Activated CD4-positive, alpha-beta memory T cell treated with anti-CD3 and anti-CD28 coated beads for 36 hours (primary cell): ENCODE measurements at regions not wholly inside any gene's neighbourhood (a gene's known extent, or its start where the extent isn't known, plus 50 kb on each side); places are given as distances from the start of the nearest gene placed in this dataset.

Experiments used
- CTCF ChIA-PET: fragments of 350-600 bp; sonication (Branson Sonifier 250); formaldehyde crosslinking; loops from one replicate; lab custom pipeline; 2021; ENCODE audit warnings: antibody characterized with exemption, inconsistent platforms; lab: Charles Lee
- POLR2A ChIA-PET: fragments of 350-600 bp; sonication (Branson Sonifier 250); formaldehyde crosslinking; loops from one replicate; lab custom pipeline; 2021; ENCODE audit warnings: antibody characterized with exemption; lab: Charles Lee
- DNase-seq: peaks from one replicate; pipeline ENCODE4 v3.0.0-alpha.2; 2020
- H3K27ac Mint-ChIP-seq: one replicate; pipeline ENCODE4 v1.8.0; 2021; ENCODE audit warnings: mixed read lengths
- H3K27me3 Mint-ChIP-seq: one replicate; pipeline ENCODE4 v1.8.0; 2021; ENCODE audit warnings: mixed read lengths
- H3K36me3 Mint-ChIP-seq: one replicate; pipeline ENCODE4 v1.8.0; 2021; ENCODE audit warnings: mixed read lengths
- H3K4me1 Mint-ChIP-seq: one replicate; pipeline ENCODE4 v1.8.0; 2021; ENCODE audit warnings: low read depth, mixed read lengths
- H3K4me3 Mint-ChIP-seq: one replicate; pipeline ENCODE4 v1.8.0; 2021; ENCODE audit warnings: mild to moderate bottlenecking, mixed read lengths
- H3K9me3 Mint-ChIP-seq: one replicate; pipeline ENCODE4 v1.8.0; 2021; ENCODE audit warnings: mixed read lengths
- intact Hi-C: fragments of 100-400 bp; cut with micrococcal nuclease; formaldehyde crosslinking; loops from one replicate; pipeline ENCODE4 v1.15.1; 2023

GRCh38 chr14:82419933-82420332 lies 886.3 kb upstream of the SEL1L start:
- intact Hi-C loops: no loop called here
- POLR2A ChIA-PET: no interaction called here
- Mint-ChIP-seq H3K4me3 (no peak overlapping the region), H3K36me3 (no peaks in the 10 kb centered on the region), H3K4me1 (no peaks in the 10 kb centered on the region), H3K27me3 (no peaks in the 10 kb centered on the region), H3K27ac (no peak overlapping the region), H3K9me3 (peaks cover 50% of the 10 kb centered on the region)
- CTCF ChIA-PET: no interaction called here
- no peak for DNase-seq

- H3K9me3 Mint-ChIP-seq: peaks cover 45% of the 10 kb centered on the region
- no peak overlapping the region for H3K4me3 Mint-ChIP-seq
- no peak overlapping the region for H3K27ac Mint-ChIP-seq
- intact Hi-C loops: no loop called here
- CTCF ChIA-PET: no interaction called here
- no peaks in the 10 kb centered on the region for H3K4me1 Mint-ChIP-seq
- no peaks in the 10 kb centered on the region for H3K27me3 Mint-ChIP-seq
- no peak for DNase-seq
- H3K36me3 Mint-ChIP-seq: no peaks in the 10 kb centered on the region
- POLR2A ChIA-PET: no interaction called here
Measured at GRCh38 chr14:82420871-82421270, 887.2 kb upstream of the SEL1L start.

DNA sequence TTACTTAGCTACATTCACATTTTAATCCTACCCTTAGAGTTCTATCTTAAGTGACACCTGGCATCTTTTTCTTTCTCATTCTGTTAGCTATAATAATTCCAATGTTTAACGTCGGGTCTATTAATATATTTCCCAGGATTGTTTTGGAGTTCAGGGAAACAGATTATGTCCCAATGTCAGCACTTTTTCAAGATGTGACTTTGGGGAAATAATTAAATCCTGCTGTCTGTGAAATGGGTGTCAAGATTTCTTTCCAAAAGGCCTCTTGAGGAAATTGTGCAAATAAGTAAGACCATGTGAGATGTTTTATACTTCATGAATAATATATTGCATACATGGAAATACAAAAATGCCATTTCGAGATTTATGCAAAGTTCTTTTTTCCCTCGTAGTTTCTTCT lies 887.6 kb upstream of the SEL1L start:
- no peaks in the 10 kb centered on the region for H3K27me3 Mint-ChIP-seq
- no peak overlapping the region for H3K27ac Mint-ChIP-seq
- CTCF ChIA-PET: no interaction called here
- H3K9me3 Mint-ChIP-seq: peaks cover 43% of the 10 kb centered on the region
- H3K4me3 Mint-ChIP-seq: no peak overlapping the region
- no peaks in the 10 kb centered on the region for H3K4me1 Mint-ChIP-seq
- no peak for DNase-seq
- H3K36me3 Mint-ChIP-seq: no peaks in the 10 kb centered on the region
- POLR2A ChIA-PET: no interaction called here
- intact Hi-C loops: no loop called here

GRCh38 chr14:82422230-82422629 lies 888.6 kb upstream of the SEL1L start:
- intact Hi-C loops: no loop called here
- H3K4me3 Mint-ChIP-seq: no peak overlapping the region
- peaks cover 41% of the 10 kb centered on the region for H3K9me3 Mint-ChIP-seq
- no peak overlapping the region for H3K27ac Mint-ChIP-seq
- H3K27me3 Mint-ChIP-seq: no peaks in the 10 kb centered on the region
- POLR2A ChIA-PET: no interaction called here
- H3K4me1 Mint-ChIP-seq: no peaks in the 10 kb centered on the region
- no peak for DNase-seq
- CTCF ChIA-PET: no interaction called here
- H3K36me3 Mint-ChIP-seq: no peaks in the 10 kb centered on the region

DNA sequence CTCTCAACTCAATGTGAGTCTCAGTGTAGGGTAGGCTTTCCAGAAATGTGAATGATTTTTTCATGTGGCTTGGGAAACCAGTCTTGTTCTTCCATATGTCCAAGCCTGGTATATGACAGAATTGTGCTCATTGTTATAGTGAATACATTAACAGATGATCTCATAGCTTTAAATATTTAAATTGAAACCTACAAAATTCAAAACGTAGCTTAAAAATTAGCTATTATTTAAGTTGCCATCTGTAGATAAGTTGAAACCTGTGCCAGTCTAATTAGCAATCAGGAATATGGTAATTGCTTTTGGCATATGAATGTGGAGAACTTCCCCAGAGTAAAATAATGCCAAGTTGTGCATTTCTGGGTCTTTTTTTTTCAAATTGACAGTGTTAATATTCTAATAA lies 891.6 kb upstream of the SEL1L start:
- DNase-seq: no peak
- POLR2A ChIA-PET: no interaction called here
- no peaks in the 10 kb centered on the region for H3K27me3 Mint-ChIP-seq
- H3K4me1 Mint-ChIP-seq: no peaks in the 10 kb centered on the region
- H3K27ac Mint-ChIP-seq: no peak overlapping the region
- intact Hi-C loops: no loop called here
- H3K36me3 Mint-ChIP-seq: no peaks in the 10 kb centered on the region
- no peak overlapping the region for H3K4me3 Mint-ChIP-seq
- CTCF ChIA-PET: no interaction called here
- peaks cover 39% of the 10 kb centered on the region for H3K9me3 Mint-ChIP-seq

DNA sequence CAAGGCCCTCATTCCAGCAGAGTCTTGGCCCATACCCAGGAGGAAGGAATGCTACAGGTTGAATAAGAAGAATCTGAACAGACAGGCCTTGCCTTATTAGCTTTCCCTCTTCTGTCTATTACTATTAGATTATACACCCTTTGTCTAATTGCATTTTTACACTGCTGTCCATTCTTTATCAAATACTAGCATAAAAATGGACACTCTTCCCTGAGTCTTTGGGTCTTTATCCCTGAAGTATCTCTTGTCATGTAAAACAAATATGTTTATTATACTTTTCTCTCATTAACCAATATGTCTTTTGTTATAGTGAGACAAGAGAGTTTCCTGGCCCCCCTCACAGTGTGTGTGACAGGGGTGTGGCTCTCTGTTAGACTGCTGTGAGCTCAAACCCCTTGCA lies 897.4 kb upstream of the SEL1L start:
- Mint-ChIP-seq H3K27me3 (no peaks in the 10 kb centered on the region), H3K36me3 (no peaks in the 10 kb centered on the region), H3K4me1 (no peaks in the 10 kb centered on the region), H3K9me3 (peaks cover 30% of the 10 kb centered on the region), H3K27ac (no peak overlapping the region), H3K4me3 (no peak overlapping the region)
- intact Hi-C loops: no loop called here
- POLR2A ChIA-PET: no interaction called here
- CTCF ChIA-PET: no interaction called here
- no peak for DNase-seq

GRCh38 chr14:82432301-82433105 lies 898.9 kb upstream of the SEL1L start:
- no peaks in the 10 kb centered on the region for H3K27me3 Mint-ChIP-seq
- CTCF ChIA-PET: no interaction called here
- H3K9me3 Mint-ChIP-seq: peaks cover 24% of the 10 kb centered on the region
- H3K4me3 Mint-ChIP-seq: no peak overlapping the region
- DNase-seq: no peak
- POLR2A ChIA-PET: no interaction called here
- H3K4me1 Mint-ChIP-seq: no peaks in the 10 kb centered on the region
- H3K27ac Mint-ChIP-seq: no peak overlapping the region
- intact Hi-C loops: no loop called here
- H3K36me3 Mint-ChIP-seq: no peaks in the 10 kb centered on the region

DNA sequence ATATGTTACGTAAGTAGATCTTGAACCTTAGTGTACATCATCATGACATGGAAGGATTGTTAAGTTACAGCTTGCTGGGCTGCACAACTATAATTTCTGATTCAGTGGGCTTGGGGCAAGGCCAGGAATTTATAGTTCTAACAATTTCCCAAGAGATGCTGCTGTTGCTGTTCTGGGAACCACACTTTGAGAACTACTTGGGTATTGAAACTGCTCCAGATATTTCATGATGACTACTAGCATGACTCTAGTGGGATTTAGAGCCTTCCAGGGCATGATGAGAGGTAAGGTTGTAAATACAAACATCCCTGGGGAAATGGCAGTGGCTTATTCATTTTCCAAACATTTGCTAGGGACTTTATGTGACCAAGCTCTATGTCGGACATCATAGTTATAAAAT lies 904.8 kb upstream of the SEL1L start:
- ChIA-PET CTCF (no interaction called here), POLR2A (no interaction called here)
- intact Hi-C loops: no loop called here
- no peak overlapping the region for H3K27ac Mint-ChIP-seq
- H3K27me3 Mint-ChIP-seq: no peaks in the 10 kb centered on the region
- H3K4me1 Mint-ChIP-seq: no peaks in the 10 kb centered on the region
- no peak overlapping the region for H3K4me3 Mint-ChIP-seq
- DNase-seq: no peak
- peaks cover 36% of the 10 kb centered on the region for H3K9me3 Mint-ChIP-seq
- H3K36me3 Mint-ChIP-seq: no peaks in the 10 kb centered on the region

- H3K27me3 Mint-ChIP-seq: no peaks in the 10 kb centered on the region
- no peak overlapping the region for H3K27ac Mint-ChIP-seq
- intact Hi-C loops: no loop called here
- H3K36me3 Mint-ChIP-seq: no peaks in the 10 kb centered on the region
- DNase-seq: no peak
- POLR2A ChIA-PET: no interaction called here
- no peaks in the 10 kb centered on the region for H3K4me1 Mint-ChIP-seq
- H3K4me3 Mint-ChIP-seq: no peak overlapping the region
- peaks cover 36% of the 10 kb centered on the region for H3K9me3 Mint-ChIP-seq
- CTCF ChIA-PET: no interaction called here
Measured at GRCh38 chr14:82441270-82441669, 907.6 kb upstream of the SEL1L start.

DNA sequence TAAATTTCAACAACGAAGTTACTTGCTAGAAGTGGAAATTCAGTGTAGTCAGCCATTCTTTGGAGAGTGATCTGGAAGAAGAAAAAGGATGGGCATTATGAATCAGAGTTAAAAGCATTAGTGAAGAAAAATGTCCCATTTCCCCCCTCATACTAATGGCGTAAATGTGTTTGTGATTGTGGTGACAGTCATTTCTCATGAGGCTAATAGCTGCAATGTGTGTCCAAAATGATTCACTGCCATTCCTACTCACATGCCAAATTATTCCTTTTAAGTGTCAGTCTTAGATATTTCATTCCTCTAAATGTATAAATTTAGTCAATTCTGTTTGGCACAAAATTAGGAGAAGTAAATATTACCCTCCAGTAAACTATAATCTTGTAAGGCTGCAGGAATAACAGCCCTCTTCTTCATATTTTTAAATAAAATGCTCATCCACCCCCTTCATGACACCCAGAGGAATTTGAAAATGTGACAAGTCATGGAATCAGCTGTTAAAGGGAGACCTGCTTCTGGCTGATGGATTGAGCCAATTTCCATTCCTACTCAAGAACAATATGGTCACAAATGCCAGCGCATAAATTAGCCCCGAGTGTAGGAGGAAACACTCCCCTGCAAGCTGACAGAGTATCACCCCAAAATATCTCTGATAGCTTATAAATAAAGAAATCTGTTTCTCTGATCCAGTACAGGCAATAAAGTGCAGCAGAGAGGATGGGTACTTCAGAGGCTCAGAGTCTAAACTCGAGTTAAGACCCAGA lies 912.3 kb upstream of the SEL1L start:
- no peak overlapping the region for H3K27ac Mint-ChIP-seq
- H3K4me1 Mint-ChIP-seq: no peaks in the 10 kb centered on the region
- H3K9me3 Mint-ChIP-seq: peaks cover 35% of the 10 kb centered on the region
- intact Hi-C loops: no loop called here
- no peaks in the 10 kb centered on the region for H3K36me3 Mint-ChIP-seq
- ChIA-PET CTCF (no interaction called here), POLR2A (no interaction called here)
- no peak for DNase-seq
- H3K27me3 Mint-ChIP-seq: no peaks in the 10 kb centered on the region
- H3K4me3 Mint-ChIP-seq: no peak overlapping the region

GRCh38 chr14:82447586-82447985 lies 913.9 kb upstream of the SEL1L start:
- Mint-ChIP-seq H3K27ac (no peak overlapping the region), H3K27me3 (no peaks in the 10 kb centered on the region), H3K4me1 (no peaks in the 10 kb centered on the region), H3K9me3 (peaks cover 22% of the 10 kb centered on the region), H3K4me3 (no peak overlapping the region), H3K36me3 (no peaks in the 10 kb centered on the region)
- intact Hi-C loops: no loop called here
- no peak for DNase-seq
- ChIA-PET POLR2A (no interaction called here), CTCF (no interaction called here)

- intact Hi-C loops: no loop called here
- no peaks in the 10 kb centered on the region for H3K4me1 Mint-ChIP-seq
- DNase-seq: no peak
- no peaks in the 10 kb centered on the region for H3K27me3 Mint-ChIP-seq
- no peak overlapping the region for H3K27ac Mint-ChIP-seq
- no peak overlapping the region for H3K4me3 Mint-ChIP-seq
- ChIA-PET CTCF (no interaction called here), POLR2A (no interaction called here)
- H3K9me3 Mint-ChIP-seq: peaks cover 10% of the 10 kb centered on the region
- H3K36me3 Mint-ChIP-seq: no peaks in the 10 kb centered on the region
Measured at GRCh38 chr14:82449926-82450468, 916.3 kb upstream of the SEL1L start.

GRCh38 chr14:82451675-82452074 lies 918.0 kb upstream of the SEL1L start:
- H3K4me1 Mint-ChIP-seq: no peaks in the 10 kb centered on the region
- peaks cover 14% of the 10 kb centered on the region for H3K9me3 Mint-ChIP-seq
- H3K27me3 Mint-ChIP-seq: no peaks in the 10 kb centered on the region
- CTCF ChIA-PET: no interaction called here
- no peak for DNase-seq
- H3K27ac Mint-ChIP-seq: no peak overlapping the region
- H3K4me3 Mint-ChIP-seq: no peak overlapping the region
- H3K36me3 Mint-ChIP-seq: no peaks in the 10 kb centered on the region
- POLR2A ChIA-PET: no interaction called here
- intact Hi-C loops: no loop called here
